ENCODE measurements at regions not wholly inside any gene's neighbourhood (a gene's known extent, or its start where the extent isn't known, plus 50 kb on each side); places are given as distances from the start of the nearest gene placed in this dataset.

GRCh38 chr17:33494151-33494550 is 201.1 kb upstream of the ASIC2 start:
- no peak for TF ChIP-seq EZH2 (IDR thresholded peaks at IDR 0.05; ENCODE audit: borderline replicate concordance, low read length)
- TF ChIP-seq CTCF (IDR thresholded peaks at IDR 0.05; ENCODE audit: low read length) = no peak
- H3K9ac ChIP-seq (ENCODE audit: low read length) = no peak overlapping the region
- no peak overlapping the region for H3K27ac ChIP-seq (ENCODE audit: low read depth, low read length, poor library complexity, severe bottlenecking)
- H3K9me2 ChIP-seq (ENCODE audit: low read depth, low read length) = no peaks in the 10 kb centered on the region
- no peaks in the 10 kb centered on the region for H3K36me3 ChIP-seq (ENCODE audit: insufficient read depth, low read length)
- H3F3A ChIP-seq (ENCODE audit: insufficient read depth, low read length) = no peaks in the 10 kb centered on the region
- no peaks in the 10 kb centered on the region for H3K79me2 ChIP-seq (ENCODE audit: insufficient read depth, low read length)
- H3K4me1 ChIP-seq (ENCODE audit: insufficient read depth, low read length, severe bottlenecking) = no peaks in the 10 kb centered on the region
- no peak overlapping the region for H3K4me3 ChIP-seq (ENCODE audit: low read depth, low read length, poor library complexity, severe bottlenecking)
- H2AFZ ChIP-seq (ENCODE audit: low read length) = no peak overlapping the region
- no peaks in the 10 kb centered on the region for H3K27me3 ChIP-seq (ENCODE audit: insufficient read depth, low read length)
- no peaks in the 10 kb centered on the region for H4K20me1 ChIP-seq (ENCODE audit: insufficient read depth, low read length)
- H3K9me3 ChIP-seq (ENCODE audit: low read length) = no peaks in the 10 kb centered on the region
- no peak overlapping the region for H3K4me2 ChIP-seq (ENCODE audit: low read length)

- Histone ChIP-seq H3K4me1 (ENCODE audit: insufficient read depth, low read length, severe bottlenecking) (no peaks in the 10 kb centered on the region), H3K27me3 (ENCODE audit: insufficient read depth, low read length) (no peaks in the 10 kb centered on the region), H4K20me1 (ENCODE audit: insufficient read depth, low read length) (no peaks in the 10 kb centered on the region), H3K27ac (ENCODE audit: low read depth, low read length, poor library complexity, severe bottlenecking) (no peak overlapping the region), H3K4me2 (ENCODE audit: low read length) (no peak overlapping the region), H3K79me2 (ENCODE audit: insufficient read depth, low read length) (no peaks in the 10 kb centered on the region), H3K9ac (ENCODE audit: low read length) (no peak overlapping the region), H3F3A (ENCODE audit: insufficient read depth, low read length) (no peaks in the 10 kb centered on the region), H2AFZ (ENCODE audit: low read length) (no peak overlapping the region), H3K4me3 (ENCODE audit: low read depth, low read length, poor library complexity, severe bottlenecking) (no peak overlapping the region), H3K36me3 (ENCODE audit: insufficient read depth, low read length) (no peaks in the 10 kb centered on the region), H3K9me2 (ENCODE audit: low read depth, low read length) (no peaks in the 10 kb centered on the region), H3K9me3 (ENCODE audit: low read length) (no peaks in the 10 kb centered on the region)
- TF ChIP-seq CTCF (IDR thresholded peaks at IDR 0.05; ENCODE audit: low read length) (no peak), EZH2 (IDR thresholded peaks at IDR 0.05; ENCODE audit: borderline replicate concordance, low read length) (no peak)
Measured at GRCh38 chr17:33497623-33498022, 204.5 kb upstream of the ASIC2 start.

GRCh38 chr17:33498069-33498468 is 205.0 kb upstream of the ASIC2 start:
- no peak overlapping the region for H3K4me2 ChIP-seq (ENCODE audit: low read length)
- no peaks in the 10 kb centered on the region for H3F3A ChIP-seq (ENCODE audit: insufficient read depth, low read length)
- H3K9me3 ChIP-seq (ENCODE audit: low read length) = no peaks in the 10 kb centered on the region
- H3K9ac ChIP-seq (ENCODE audit: low read length) = no peak overlapping the region
- no peaks in the 10 kb centered on the region for H3K79me2 ChIP-seq (ENCODE audit: insufficient read depth, low read length)
- no peaks in the 10 kb centered on the region for H3K9me2 ChIP-seq (ENCODE audit: low read depth, low read length)
- no peak overlapping the region for H2AFZ ChIP-seq (ENCODE audit: low read length)
- H3K27me3 ChIP-seq (ENCODE audit: insufficient read depth, low read length) = no peaks in the 10 kb centered on the region
- no peaks in the 10 kb centered on the region for H3K4me1 ChIP-seq (ENCODE audit: insufficient read depth, low read length, severe bottlenecking)
- H3K4me3 ChIP-seq (ENCODE audit: low read depth, low read length, poor library complexity, severe bottlenecking) = no peak overlapping the region
- H3K27ac ChIP-seq (ENCODE audit: low read depth, low read length, poor library complexity, severe bottlenecking) = no peak overlapping the region
- no peaks in the 10 kb centered on the region for H4K20me1 ChIP-seq (ENCODE audit: insufficient read depth, low read length)
- TF ChIP-seq CTCF (IDR thresholded peaks at IDR 0.05; ENCODE audit: low read length) = no peak
- no peak for TF ChIP-seq EZH2 (IDR thresholded peaks at IDR 0.05; ENCODE audit: borderline replicate concordance, low read length)
- no peaks in the 10 kb centered on the region for H3K36me3 ChIP-seq (ENCODE audit: insufficient read depth, low read length)
